Peyer's patch (tissue), 4 donors: ENCODE measurements at regions not wholly inside any gene's neighbourhood (a gene's known extent, or its start where the extent isn't known, plus 50 kb on each side); places are given as distances from the start of the nearest gene placed in this dataset.

Source experiments
- CTCF ChIP-seq, 6 experiments: fragments of 450-650 bp in 4 of 6; fragments of 200-600 bp in 2 of 6; sonication (generic) in 1 of 6; IDR thresholded peaks; one replicate each; pipeline ENCODE4 v1.5.1; 2017 to 2019; ENCODE audit warnings: antibody characterized with exemption in 6 of 6, mild to moderate bottlenecking in 3 of 6, moderate library complexity in 1 of 6
- POLR2A ChIP-seq, 2 donors: fragments of 450-650 bp; IDR thresholded peaks; one replicate each; pipeline ENCODE4 v1.5.1; 2017; ENCODE audit warnings: antibody characterized with exemption in 2 of 2, mild to moderate bottlenecking in 2 of 2, moderate library complexity in 2 of 2

GRCh38 chr1:187509091-187509490 lies 680.3 kb downstream of the PLA2G4A start:
- TF ChIP-seq CTCF (IDR thresholded peaks at IDR 0.05): no peak
- no peak for TF ChIP-seq POLR2A (IDR thresholded peaks at IDR 0.05)
